Karpas-422 (cell line): ENCODE measurements at regions not wholly inside any gene's neighbourhood (a gene's known extent, or its start where the extent isn't known, plus 50 kb on each side); places are given as distances from the start of the nearest gene placed in this dataset.

Experiments used
- DNase-seq: peaks from one replicate; pipeline ENCODE4 v3.0.0-alpha.2; 2015
- H2AFZ ChIP-seq: fragments of 200-600 bp; sonication (generic); 2 replicates; pipeline ENCODE4 v1.6.1; 2014; ENCODE audit warnings: antibody characterized with exemption, low read length, mixed read lengths
- H3K27ac ChIP-seq: fragments of 200-600 bp; sonication (generic); 2 replicates; pipeline ENCODE4 v1.5.1; 2014; ENCODE audit warnings: mild to moderate bottlenecking, low read length, moderate library complexity
- H3K27me3 ChIP-seq: fragments of 200-600 bp; sonication (generic); 2 replicates; pipeline ENCODE4 v1.6.1; 2014; ENCODE audit warnings: low read length, mixed read lengths
- H3K36me3 ChIP-seq: fragments of 200-600 bp; sonication (generic); 2 replicates; pipeline ENCODE4 v1.6.1; 2014; ENCODE audit warnings: low read length, mixed read lengths; ENCODE audit not compliant: insufficient read depth
- H3K4me1 ChIP-seq: fragments of 200-600 bp; sonication (generic); 2 replicates; pipeline ENCODE4 v1.6.1; 2014; ENCODE audit warnings: mild to moderate bottlenecking, low read length, mixed read lengths
- H3K4me2 ChIP-seq: fragments of 200-600 bp; sonication (generic); 2 replicates; pipeline ENCODE4 v1.6.1; 2014; ENCODE audit warnings: low read length, low read depth, mild to moderate bottlenecking; ENCODE audit not compliant: poor library complexity, severe bottlenecking
- H3K4me3 ChIP-seq: fragments of 200-600 bp; sonication (generic); 2 replicates; pipeline ENCODE4 v1.5.1; 2014; ENCODE audit warnings: mild to moderate bottlenecking, antibody characterized with exemption, low read length, mixed read lengths
- H3K79me2 ChIP-seq: fragments of 200-600 bp; sonication (generic); 2 replicates; pipeline ENCODE4 v1.6.1; 2014; ENCODE audit warnings: mild to moderate bottlenecking, low read length, mixed read lengths
- H3K9ac ChIP-seq: fragments of 200-600 bp; sonication (generic); 2 replicates; pipeline ENCODE4 v1.6.0; 2014; ENCODE audit warnings: low read length
- H3K9me2 ChIP-seq: fragments of 200-600 bp; sonication (generic), shearing (Covaris generic); replicated peaks from 2 replicates; pipeline ENCODE4 v1.6.0; 2014; ENCODE audit warnings: mild to moderate bottlenecking, low read length, moderate library complexity; ENCODE audit not compliant: insufficient read depth
- H3K9me3 ChIP-seq: fragments of 300-700, 200-600 bp; sonication (generic); 2 replicates; pipeline ENCODE4 v1.6.1; 2014; ENCODE audit warnings: low read length, mixed read lengths
- H4K20me1 ChIP-seq: fragments of 200-600 bp; sonication (generic); 2 replicates; pipeline ENCODE4 v1.6.1; 2014; ENCODE audit warnings: mild to moderate bottlenecking, antibody characterized with exemption, low read length, low read depth; ENCODE audit not compliant: insufficient read depth

DNA sequence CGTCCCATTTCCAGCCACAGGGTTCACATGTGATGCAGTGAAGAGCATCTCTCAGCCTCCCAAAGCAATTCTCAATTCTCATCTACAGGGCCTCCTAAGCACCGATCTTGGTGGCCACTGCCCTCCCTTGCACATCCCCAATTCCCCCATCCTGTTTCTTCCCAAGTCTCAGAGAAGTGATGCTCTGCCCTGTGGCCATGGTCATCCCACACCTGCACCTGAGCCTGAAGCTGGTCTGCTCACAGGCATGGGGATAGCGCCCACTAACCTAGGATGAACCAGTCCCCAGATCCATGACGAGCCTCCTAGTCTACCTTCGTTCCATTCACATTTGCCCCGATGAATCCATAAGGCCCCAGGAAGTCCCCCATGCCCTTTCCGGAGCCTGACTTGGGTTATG is 201.5 kb downstream of the UACA start:
- no peak overlapping the region for H2AFZ ChIP-seq
- H3K36me3 ChIP-seq = no peaks in the 10 kb centered on the region
- DNase-seq = no peak
- no peaks in the 10 kb centered on the region for H3K9me2 ChIP-seq
- H3K27ac ChIP-seq = no peak overlapping the region
- no peak overlapping the region for H3K4me3 ChIP-seq
- H4K20me1 ChIP-seq = no peaks in the 10 kb centered on the region
- H3K79me2 ChIP-seq = no peaks in the 10 kb centered on the region
- no peak overlapping the region for H3K4me2 ChIP-seq
- H3K9me3 ChIP-seq = no peaks in the 10 kb centered on the region
- no peaks in the 10 kb centered on the region for H3K4me1 ChIP-seq
- no peak overlapping the region for H3K9ac ChIP-seq
- no peaks in the 10 kb centered on the region for H3K27me3 ChIP-seq

DNA sequence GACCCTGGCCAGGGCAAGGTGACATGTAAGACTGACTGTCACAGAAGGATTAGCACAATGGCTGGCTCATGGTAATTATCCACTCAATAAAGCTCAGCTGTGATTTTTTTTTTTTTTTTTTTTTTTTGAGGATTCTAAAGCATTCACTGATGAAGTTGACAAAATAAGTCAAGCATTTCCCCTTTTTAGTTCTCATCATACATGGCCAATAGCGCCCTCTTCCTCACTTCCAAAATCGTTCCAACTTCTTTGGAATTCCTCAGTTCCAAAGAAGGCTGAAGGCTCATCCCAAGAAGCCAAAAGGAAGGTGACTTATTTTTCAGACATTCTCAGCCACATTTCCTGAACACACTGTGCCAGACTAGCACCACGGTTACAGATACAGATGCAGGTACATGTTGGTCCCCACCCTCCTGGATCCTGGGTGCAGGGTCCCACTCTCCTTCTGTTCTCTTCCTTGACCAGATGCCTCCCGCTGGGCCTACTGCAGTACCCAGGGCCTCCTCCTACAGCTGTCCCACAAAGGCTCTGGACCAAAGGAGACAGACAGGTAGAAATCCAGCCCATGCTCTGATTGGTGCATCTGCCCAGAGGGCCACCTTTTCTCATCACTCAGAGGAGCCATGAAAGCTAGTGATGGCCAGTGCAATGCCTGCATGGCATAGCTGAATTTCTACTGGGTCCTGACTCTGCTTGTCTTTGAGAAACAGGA is 202.6 kb downstream of the UACA start:
- Histone ChIP-seq H3K4me2 (no peak overlapping the region), H3K27me3 (no peaks in the 10 kb centered on the region), H3K36me3 (no peaks in the 10 kb centered on the region), H3K9me2 (no peaks in the 10 kb centered on the region), H3K4me3 (no peak overlapping the region), H4K20me1 (no peaks in the 10 kb centered on the region), H3K9me3 (no peaks in the 10 kb centered on the region), H3K79me2 (no peaks in the 10 kb centered on the region), H2AFZ (no peak overlapping the region), H3K9ac (no peak overlapping the region), H3K27ac (no peak overlapping the region), H3K4me1 (no peaks in the 10 kb centered on the region)
- no peak for DNase-seq

DNA sequence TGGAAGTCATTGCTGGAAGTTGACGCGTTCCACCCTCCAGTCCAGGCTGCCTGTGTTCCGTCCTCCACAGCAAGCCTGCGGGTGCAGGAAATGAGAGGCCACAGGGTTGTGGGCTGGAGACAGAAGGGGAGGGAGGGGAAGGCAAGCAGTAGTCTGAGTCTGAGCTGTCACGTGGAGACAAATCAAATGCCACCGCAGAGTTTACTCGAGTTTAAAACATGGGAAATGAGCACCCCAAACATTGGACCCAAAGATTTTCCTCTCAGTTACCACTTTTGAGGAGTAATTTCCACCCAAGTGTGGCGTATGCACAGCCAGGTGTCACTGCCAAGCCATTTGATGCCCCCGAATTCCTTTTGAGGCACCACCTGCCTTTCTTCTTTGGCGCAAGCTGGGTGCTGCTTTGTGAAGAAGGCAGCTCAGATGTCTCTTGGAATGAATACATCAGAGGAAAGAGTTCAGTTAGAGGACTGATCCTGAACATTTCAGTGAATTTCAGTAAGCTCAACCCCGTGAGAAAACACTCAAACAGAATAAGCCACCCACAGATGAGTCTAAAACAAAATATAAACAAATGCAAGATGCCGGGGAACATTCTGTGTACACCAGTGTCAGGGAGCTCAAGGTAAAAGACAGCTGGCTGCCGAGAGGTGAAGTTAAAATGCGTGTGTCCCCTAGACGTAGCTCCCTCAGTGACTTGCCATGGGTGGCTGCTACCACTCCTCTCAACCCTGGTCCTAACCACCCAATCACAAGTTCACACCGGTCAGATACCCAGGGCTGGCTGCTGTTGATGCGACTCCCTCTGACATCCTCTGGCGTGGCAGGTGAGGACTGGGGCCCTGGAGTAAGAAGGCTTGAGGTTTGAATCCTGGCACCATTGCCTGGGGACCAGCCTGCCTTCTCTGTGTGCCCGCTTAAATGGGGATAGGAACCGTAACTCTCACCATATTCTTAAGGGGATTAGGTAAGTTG is 203.8 kb downstream of the UACA start:
- Histone ChIP-seq H3K36me3 (no peaks in the 10 kb centered on the region), H3K9ac (no peak overlapping the region), H3K4me1 (no peaks in the 10 kb centered on the region), H3K4me3 (no peak overlapping the region), H3K79me2 (no peaks in the 10 kb centered on the region), H3K27me3 (no peaks in the 10 kb centered on the region), H4K20me1 (no peaks in the 10 kb centered on the region), H3K27ac (no peak overlapping the region), H2AFZ (no peak overlapping the region), H3K9me2 (no peaks in the 10 kb centered on the region), H3K9me3 (no peaks in the 10 kb centered on the region), H3K4me2 (no peak overlapping the region)
- no peak for DNase-seq

DNA sequence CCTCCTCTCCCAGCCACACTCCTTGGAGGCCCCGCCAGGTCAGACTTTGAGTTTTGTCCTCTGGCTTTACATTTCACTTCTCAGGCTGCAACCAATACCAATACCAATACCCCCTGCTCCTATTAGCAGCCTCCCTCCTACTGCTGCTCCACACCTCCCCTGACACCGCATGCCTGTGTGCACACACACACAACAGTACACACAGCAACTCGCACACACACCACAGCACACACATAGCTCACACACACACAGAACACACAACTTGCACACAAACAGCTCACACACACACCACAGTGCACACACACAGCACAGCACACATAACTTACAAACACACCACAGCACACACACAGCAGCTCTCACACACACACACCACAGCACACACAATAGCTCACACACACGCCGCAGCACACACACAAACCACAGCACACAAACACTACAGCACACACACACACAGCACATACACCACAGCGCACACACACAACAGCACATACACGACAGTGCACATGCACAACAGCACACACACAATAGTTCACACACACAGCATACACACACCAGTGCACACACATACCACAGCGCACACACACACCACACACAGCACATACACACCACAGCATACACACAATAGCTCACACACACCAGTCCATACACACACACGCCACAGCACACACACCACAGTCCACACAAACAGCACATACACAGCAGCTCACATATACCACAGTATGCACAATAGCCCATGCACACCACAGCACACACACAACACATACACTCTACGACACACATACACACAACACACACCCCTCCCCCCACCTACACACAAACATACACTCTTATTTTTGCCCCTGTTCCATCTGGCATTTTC is 204.7 kb downstream of the UACA start:
- H3K9me2 ChIP-seq = no peaks in the 10 kb centered on the region
- H3K27ac ChIP-seq = no peak overlapping the region
- H2AFZ ChIP-seq = no peak overlapping the region
- H3K4me3 ChIP-seq = no peak overlapping the region
- no peak overlapping the region for H3K4me2 ChIP-seq
- no peaks in the 10 kb centered on the region for H3K36me3 ChIP-seq
- no peak overlapping the region for H3K9ac ChIP-seq
- no peaks in the 10 kb centered on the region for H3K9me3 ChIP-seq
- H3K79me2 ChIP-seq = no peaks in the 10 kb centered on the region
- H4K20me1 ChIP-seq = no peaks in the 10 kb centered on the region
- no peaks in the 10 kb centered on the region for H3K4me1 ChIP-seq
- H3K27me3 ChIP-seq = no peaks in the 10 kb centered on the region
- DNase-seq = no peak

DNA sequence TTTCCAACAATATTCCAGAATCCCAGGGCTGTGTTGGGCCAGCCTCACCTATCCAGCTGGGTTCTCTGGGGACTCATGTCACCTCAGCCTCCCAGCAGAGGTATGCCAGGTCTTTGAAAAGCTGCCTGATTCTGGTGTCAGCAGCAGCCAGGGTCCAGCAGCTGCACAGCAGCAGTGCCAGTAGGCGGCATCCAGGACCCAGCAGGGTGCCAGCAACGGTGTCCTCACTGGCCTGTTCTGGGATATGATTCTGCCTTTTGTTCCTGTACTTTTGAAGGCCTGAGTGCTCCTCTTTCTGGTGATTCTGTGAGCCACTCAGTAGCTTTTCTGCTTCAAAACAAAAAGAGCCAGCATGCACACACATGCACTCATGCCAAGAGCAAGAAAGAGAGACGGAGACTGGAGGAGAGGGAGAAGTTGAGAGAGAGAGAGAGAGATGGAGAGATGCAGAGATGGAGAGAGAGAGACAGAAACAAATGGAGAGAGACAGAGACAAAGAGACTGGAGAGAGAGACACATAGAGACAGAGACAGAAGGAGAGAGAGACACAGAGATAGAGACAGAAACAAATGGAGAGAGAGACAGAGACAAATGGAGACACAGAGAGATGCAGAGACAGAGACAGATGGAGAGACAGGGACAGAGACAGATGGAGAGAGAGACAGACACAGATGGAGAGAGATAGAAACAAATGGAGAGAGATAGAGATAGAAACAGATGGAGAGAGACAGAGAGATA is 205.7 kb downstream of the UACA start:
- Histone ChIP-seq H3K36me3 (no peaks in the 10 kb centered on the region), H3K27ac (no peak overlapping the region), H3K27me3 (no peaks in the 10 kb centered on the region), H4K20me1 (no peaks in the 10 kb centered on the region), H3K79me2 (no peaks in the 10 kb centered on the region), H3K4me3 (no peak overlapping the region), H3K9me2 (no peaks in the 10 kb centered on the region), H2AFZ (no peak overlapping the region), H3K4me2 (no peak overlapping the region), H3K9me3 (no peaks in the 10 kb centered on the region), H3K4me1 (no peaks in the 10 kb centered on the region), H3K9ac (no peak overlapping the region)
- no peak for DNase-seq

DNA sequence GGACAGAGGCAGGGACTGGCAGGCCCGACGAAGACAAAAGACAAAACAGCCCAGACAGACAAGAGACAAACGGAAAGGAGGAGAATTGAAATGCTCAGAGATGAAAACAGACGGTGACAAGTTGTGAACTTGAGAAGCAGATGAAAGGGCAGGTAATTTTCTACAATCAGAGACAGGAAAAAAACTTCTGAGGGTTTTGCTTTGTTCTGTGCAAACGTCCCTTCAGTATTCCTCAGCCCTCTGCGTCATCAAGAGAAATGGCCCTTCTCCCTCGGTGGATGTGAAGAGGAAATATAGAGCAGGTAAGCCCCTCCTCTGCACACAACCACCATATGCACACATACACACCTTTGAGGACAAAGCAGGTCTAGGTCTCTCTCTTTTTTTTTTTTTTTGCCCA is 206.6 kb downstream of the UACA start:
- no peak for DNase-seq
- no peaks in the 10 kb centered on the region for H4K20me1 ChIP-seq
- H3K4me1 ChIP-seq = no peaks in the 10 kb centered on the region
- no peak overlapping the region for H3K4me3 ChIP-seq
- no peaks in the 10 kb centered on the region for H3K27me3 ChIP-seq
- no peaks in the 10 kb centered on the region for H3K79me2 ChIP-seq
- H3K36me3 ChIP-seq = no peaks in the 10 kb centered on the region
- H3K9me2 ChIP-seq = no peaks in the 10 kb centered on the region
- H2AFZ ChIP-seq = no peak overlapping the region
- H3K27ac ChIP-seq = no peak overlapping the region
- no peaks in the 10 kb centered on the region for H3K9me3 ChIP-seq
- H3K9ac ChIP-seq = no peak overlapping the region
- no peak overlapping the region for H3K4me2 ChIP-seq

DNA sequence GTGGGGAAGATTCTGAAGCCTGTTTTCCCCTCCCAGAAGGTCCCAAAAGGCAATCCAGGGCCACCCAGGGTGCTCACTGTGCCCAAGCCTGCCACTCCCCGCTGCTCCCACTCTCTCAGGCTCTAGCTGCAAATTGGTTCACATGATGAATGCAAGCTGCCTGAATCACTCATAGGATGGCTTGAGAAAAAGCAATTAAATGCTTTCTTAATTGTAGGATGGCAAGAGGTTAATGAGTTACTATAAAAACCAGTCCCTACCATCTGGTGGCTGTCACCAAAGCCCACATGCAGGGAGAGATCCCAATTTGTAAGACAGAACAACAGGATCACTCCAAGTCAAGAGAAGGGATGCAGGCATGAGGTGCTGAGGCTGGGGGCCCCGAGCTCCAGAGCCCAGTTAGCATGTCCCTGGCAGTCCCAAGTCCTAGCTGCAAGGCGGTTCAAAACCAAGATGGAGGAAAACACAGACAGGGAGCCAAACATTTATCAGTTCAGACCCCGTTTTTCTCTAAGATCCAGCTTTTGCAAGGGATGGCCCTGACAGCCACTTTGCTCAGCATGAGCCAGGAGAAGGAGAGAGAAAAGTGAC is 207.1 kb downstream of the UACA start:
- Histone ChIP-seq H3K4me2 (no peak overlapping the region), H3K9me3 (no peaks in the 10 kb centered on the region), H3K27me3 (no peaks in the 10 kb centered on the region), H3K36me3 (no peaks in the 10 kb centered on the region), H3K9me2 (no peaks in the 10 kb centered on the region), H3K4me3 (no peak overlapping the region), H4K20me1 (no peaks in the 10 kb centered on the region), H3K9ac (no peak overlapping the region), H3K27ac (no peak overlapping the region), H3K79me2 (no peaks in the 10 kb centered on the region), H3K4me1 (no peaks in the 10 kb centered on the region), H2AFZ (no peak overlapping the region)
- DNase-seq = no peak
